KOPT-K1 (cell line): ENCODE measurements at regions not wholly inside any gene's neighbourhood (a gene's known extent, or its start where the extent isn't known, plus 50 kb on each side); places are given as distances from the start of the nearest gene placed in this dataset.
"Not testable (repeated sequence)": the region's sequence is repeated elsewhere in the genome, so short reads cannot be mapped to it uniquely, and the experiment has no call there.

Experiments
- H3K27ac ChIP-seq: fragments of 200-600 bp; sonication (generic); 2 replicates; pipeline ENCODE4 v1.5.1; 2016; ENCODE audit warnings: antibody characterized with exemption, mild to moderate bottlenecking, low read depth, low read length; ENCODE audit not compliant: poor library complexity, severe bottlenecking
- H3K36me3 ChIP-seq: fragments of 200-600 bp; sonication (generic); 2 replicates; pipeline ENCODE4 v1.5.1; 2017; ENCODE audit warnings: antibody characterized with exemption, mild to moderate bottlenecking, low read length, moderate library complexity; ENCODE audit not compliant: insufficient read depth
- H3K9me3 ChIP-seq: fragments of 200-600 bp; sonication (generic); 2 replicates; pipeline ENCODE4 v1.5.1; 2017; ENCODE audit warnings: antibody characterized with exemption, low read length, mild to moderate bottlenecking; ENCODE audit not compliant: insufficient read depth, poor library complexity, severe bottlenecking

DNA sequence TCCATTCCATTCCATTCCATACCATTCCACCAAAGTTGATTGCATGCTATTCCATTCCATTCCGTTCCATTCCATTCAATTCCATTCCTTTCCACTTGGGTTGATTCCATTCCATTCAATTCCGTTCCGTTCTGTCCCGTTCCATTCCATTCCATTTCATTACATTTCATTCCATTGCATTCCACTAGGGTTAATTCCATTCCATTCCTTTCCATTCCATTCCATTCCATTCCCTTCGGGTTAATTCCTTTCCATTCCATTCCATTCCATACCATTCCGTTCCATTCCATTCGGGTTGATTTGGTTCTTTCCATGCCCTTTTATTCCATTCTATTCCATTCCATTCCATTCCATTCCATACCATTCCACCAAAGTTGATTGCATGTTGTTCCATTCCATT, 131.9 kb downstream of the CWH43 start:
- not testable (repeated sequence) for H3K36me3 ChIP-seq, H3K27ac ChIP-seq
- H3K9me3 ChIP-seq: peaks cover 82% of the 10 kb centered on the region

DNA sequence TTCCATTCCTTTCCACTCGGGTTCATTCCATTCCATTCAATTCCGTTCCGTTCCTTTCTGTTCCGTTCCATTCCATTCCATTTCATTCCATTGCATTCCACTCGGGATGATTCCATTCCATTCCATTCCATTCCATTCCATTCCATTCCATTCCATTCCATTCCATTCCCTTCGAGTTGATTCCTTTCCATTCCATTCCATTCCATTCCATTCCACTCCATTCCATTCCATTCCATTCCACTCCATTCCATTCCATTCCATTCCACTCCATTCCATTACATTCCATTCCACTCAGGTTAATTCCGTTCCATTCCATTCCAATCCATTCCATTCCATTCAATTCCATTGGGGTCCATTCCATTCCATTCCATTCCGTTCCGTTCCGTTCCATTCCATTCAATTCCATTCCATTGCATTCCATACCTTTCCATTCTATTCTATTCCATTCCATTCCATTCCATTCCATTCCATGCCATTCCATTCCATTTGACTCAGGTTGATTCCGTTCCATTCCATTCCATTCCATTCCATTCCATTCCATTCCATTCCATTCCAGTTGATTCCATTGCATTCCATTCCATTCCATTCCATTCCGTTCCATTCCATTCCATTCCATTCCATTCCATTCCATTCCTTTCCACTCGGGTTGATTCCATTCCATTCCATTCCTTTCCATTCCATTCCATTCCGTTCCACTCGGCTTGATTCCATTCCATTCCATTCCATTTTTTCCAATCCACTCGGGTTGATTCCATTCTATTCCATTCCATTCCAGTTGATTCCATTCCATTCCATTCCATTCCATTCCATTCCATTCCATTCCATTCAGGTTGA, 132.5 kb downstream of the CWH43 start:
- H3K27ac ChIP-seq, H3K36me3 ChIP-seq: not testable (repeated sequence)
- H3K9me3 ChIP-seq: peaks cover 76% of the 10 kb centered on the region

DNA sequence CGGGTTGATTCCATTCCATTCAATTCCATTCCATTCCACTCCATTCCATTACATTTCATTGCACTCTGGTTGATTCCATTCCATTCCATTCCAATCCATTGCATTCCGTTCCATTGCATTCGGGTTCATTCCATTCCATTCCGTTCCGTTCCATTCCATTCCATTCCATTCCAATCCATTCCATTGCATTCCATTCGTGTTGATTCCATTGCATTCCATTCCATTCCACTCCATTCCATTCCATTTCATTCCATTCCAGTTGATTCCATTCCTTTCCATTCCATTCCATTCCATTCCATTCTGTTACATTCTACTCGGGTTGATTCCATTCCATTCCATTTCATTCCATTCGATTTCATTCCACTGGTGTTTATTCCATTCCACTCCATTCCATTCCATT, 133.3 kb downstream of the CWH43 start:
- H3K9me3 ChIP-seq: peaks cover 68% of the 10 kb centered on the region
- not testable (repeated sequence) for H3K27ac ChIP-seq, H3K36me3 ChIP-seq

DNA sequence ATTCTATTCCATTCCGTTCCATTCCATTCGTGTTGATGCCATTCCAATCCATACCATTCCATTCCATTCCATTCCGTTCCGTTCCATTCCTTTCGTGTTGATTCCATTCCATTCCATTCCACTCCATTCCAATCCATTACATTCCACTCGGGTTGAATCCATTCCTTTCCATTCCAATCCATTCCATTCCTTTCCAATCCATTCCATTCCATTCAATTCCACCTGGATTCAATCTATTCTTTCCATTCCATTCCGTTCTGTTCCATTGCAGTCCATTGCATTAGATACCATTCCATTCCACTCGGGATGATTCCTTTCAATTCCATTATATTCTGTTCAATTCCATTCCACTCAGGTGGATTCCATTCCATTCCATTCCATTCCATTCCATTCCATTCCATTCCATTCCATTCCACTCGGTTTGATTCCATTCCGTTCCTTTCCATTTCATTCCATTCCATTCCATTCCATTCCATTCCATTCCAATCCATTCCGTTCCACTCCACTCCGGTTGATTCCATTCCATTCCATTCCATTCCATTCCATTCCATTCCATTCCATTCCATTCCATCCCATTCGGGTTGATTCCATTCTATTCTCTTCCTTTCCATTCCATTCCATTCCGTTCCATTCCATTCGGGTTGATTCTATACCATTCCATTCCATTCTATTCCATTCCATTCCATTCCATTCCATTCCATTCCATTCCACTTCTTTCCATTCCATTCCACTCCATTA, 134.1 kb downstream of the CWH43 start:
- H3K9me3 ChIP-seq: peaks cover 64% of the 10 kb centered on the region
- not testable (repeated sequence) for H3K27ac ChIP-seq, H3K36me3 ChIP-seq

DNA sequence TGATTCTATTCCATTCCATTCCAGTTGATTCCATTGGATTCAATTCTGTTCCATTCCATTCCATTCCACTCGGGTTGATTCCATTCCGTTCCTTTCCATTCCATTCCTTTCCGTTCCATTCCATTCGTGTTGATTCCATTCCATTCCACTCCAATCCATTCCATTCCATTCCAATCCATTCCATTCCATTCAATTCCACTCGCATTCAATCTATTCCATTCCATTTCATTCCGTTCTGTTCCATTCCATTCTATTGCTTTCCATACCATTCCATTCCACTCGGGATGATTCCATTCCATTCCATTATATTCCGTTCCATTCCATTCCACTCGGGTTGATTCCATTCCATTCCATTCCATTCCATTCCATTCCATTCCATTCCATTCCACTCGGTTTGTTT, 134.7 kb downstream of the CWH43 start:
- H3K9me3 ChIP-seq: peaks cover 58% of the 10 kb centered on the region
- H3K36me3 ChIP-seq, H3K27ac ChIP-seq: not testable (repeated sequence)

DNA sequence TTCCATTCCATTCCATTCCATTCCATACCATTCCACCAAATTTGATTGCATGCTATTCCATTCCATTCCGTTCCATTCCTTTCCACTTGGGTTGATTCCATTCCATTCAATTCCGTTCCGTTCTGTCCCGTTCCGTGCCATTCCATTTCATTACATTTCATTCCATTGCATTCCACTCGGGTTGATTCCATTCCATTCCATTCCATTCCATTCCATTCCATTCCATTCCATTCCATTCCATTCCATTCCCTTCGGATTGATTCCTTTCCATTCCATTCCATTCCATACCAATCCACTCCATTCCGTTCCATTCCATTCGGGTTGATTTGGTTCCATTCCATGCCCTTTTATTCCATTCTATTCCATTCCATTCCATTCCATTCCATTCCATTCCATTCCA, 140.4 kb downstream of the CWH43 start:
- H3K36me3 ChIP-seq, H3K27ac ChIP-seq, H3K9me3 ChIP-seq: not testable (repeated sequence)

DNA sequence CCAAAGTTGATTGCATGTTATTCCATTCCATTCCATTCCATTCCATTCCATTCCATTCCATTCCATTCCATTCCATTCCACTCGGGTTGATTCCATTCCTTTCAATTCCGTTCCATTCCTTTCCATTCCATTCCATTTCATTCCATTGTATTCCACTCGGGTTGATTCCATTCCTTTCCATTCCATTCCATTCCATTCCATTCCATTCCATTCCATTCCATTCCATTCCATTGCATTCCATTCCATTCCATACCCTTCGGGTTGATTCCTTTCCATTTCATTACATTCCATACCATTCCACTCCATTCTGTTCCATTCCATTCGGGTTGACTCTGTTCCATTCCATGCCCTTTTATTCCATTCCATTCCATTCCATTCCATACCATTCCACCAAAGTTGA, 140.8 kb downstream of the CWH43 start:
- H3K9me3 ChIP-seq, H3K36me3 ChIP-seq, H3K27ac ChIP-seq: not testable (repeated sequence)

DNA sequence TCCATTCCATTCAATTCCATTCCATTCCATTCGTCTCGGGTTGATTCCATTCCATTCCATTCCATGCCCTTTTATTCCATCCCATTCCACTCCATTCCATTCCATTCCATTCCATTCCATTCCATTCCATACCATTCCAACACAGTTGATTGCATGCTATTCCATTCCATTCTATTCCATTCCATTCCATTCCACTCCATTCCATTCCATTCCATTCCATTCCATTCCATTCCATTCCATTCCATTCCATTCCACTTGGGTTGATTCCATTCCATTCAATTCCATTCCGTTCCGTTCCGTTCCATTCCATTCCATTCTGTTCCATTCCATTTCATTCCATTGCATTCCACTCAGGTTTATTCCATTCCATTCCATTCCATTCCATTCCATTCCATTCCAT, 143.3 kb downstream of the CWH43 start:
- not testable (repeated sequence) for H3K36me3 ChIP-seq, H3K27ac ChIP-seq
- peaks cover 10% of the 10 kb centered on the region for H3K9me3 ChIP-seq

DNA sequence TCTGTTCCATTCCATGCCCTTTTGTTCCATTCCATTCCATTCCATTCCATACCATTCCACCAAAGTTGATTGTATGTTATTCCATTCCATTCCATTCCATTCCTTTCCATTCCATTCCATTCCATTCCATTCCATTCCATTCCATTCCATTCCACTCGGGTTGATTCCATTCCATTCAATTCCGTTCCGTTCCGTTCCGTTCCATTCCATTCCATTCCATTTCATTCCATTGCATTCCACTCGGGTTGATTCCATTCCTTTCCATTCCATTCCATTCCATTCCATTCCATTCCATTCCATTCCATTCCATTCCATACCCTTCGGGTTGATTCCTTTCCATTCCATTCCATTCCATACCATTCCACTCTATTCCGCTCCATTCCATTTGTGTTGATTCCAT, 143.8 kb downstream of the CWH43 start:
- H3K9me3 ChIP-seq, H3K36me3 ChIP-seq, H3K27ac ChIP-seq: not testable (repeated sequence)

DNA sequence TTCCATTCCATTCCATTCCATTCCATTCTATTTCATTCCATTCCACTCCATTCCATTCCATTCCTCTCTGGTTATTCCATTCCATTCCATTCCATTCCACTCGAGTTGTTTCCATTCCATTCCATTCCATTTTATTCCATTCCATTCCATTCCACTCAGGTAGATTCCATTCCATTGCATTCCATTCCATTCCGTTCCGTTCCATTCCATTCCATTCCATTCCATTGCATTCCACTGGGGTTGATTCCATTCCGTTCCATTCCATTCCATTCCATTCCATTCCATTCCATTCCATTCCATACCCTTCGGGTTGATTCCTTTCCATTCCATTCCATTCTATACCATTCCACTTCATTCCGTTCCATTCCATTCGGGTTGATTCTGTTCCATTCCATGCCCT, 144.6 kb downstream of the CWH43 start:
- not testable (repeated sequence) for H3K9me3 ChIP-seq, H3K36me3 ChIP-seq, H3K27ac ChIP-seq

DNA sequence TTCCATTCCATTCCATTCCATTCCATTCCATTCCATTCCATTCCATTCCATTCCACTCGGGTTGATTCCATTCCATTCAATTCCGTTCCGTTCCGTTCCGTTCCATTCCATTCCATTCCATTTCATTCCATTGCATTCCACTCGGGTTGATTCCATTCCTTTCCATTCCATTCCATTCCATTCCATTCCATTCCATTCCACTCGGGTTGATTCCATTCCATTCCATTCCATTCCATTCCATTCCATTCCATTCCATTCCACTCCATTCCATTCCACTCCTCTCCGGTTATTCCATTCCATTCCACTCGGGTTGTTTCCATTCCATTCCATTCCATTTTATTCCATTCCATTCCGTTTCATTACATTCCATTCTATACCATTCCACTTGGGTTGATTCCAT, 151.0 kb downstream of the CWH43 start:
- not testable (repeated sequence) for H3K36me3 ChIP-seq, H3K27ac ChIP-seq
- H3K9me3 ChIP-seq: peaks cover 15% of the 10 kb centered on the region

DNA sequence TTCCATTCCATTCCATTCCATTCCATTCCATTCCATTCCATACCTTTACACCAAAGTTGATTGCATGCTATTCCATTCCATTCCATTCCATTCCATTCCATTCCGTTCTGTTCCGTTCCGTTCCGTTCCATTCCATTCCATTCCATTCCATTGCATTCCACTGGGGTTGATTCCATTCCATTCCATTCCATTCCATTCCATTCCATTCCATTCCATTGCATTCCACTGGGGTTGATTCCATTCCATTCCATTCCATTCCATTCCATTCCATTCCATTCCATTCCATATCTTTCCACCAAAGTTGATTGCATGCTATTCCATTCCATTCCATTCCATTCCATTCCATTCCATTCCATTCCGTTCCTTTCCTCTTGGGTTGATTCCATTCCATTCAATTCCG, 151.9 kb downstream of the CWH43 start:
- H3K9me3 ChIP-seq: peaks cover 19% of the 10 kb centered on the region
- not testable (repeated sequence) for H3K36me3 ChIP-seq

DNA sequence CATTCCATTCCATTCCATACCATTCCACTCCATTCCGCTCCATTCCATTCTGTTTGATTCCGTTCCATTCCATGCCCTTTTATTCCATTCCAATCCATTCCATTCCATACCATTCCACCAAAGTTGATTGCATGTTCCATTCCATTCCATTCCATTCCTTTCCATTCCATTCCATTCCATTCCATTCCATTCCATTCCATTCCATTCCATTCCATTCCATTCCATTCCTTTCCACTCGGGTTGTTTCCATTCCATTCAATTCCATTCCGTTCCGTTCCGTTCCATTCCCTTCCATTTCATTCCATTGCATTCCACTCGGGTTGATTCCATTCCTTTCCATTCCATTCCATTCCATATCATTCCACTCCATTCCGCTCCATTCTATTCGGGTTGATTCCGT, 152.7 kb downstream of the CWH43 start:
- not testable (repeated sequence) for H3K27ac ChIP-seq, H3K36me3 ChIP-seq
- peaks cover 25% of the 10 kb centered on the region for H3K9me3 ChIP-seq

More for the DNA sequence above, 151.9 kb downstream of the CWH43 start:
- H3K27ac ChIP-seq: not testable (repeated sequence)

DNA sequence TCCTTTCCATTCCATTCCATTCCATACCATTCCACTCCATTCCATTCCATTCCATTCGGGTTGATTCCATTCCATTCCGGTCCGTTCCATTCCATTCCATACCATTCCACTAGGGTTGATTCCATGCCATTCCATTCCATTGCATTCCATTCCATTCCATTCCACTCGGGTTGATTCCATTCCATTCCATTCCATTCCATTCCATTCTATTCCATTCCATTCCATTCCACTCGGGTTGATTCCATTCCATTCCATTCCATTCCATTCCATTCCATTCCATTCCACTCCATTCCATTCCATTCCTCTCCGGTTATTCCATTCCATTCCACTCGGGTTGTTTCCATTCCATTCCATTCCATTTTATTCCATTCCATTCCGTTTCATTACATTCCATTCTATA, 153.4 kb downstream of the CWH43 start:
- not testable (repeated sequence) for H3K27ac ChIP-seq, H3K36me3 ChIP-seq
- H3K9me3 ChIP-seq: peaks cover 26% of the 10 kb centered on the region

DNA sequence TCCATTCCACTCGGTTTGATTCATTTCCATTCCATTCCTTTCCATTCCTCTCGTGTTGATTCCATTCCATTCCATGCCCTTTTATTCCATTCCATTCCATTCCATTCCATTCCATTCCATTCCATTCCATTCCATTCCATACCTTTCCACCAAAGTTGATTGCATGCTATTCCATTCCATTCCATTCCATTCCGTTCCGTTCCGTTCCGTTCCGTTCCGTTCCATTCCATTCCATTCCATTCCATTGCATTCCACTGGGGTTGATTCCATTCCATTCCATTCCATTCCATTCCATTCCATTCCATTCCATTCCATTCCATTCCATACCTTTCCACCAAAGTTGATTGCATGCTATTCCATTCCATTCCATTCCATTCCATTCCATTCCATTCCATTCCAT, 154.3 kb downstream of the CWH43 start:
- not testable (repeated sequence) for H3K27ac ChIP-seq
- H3K9me3 ChIP-seq: peaks cover 32% of the 10 kb centered on the region

DNA sequence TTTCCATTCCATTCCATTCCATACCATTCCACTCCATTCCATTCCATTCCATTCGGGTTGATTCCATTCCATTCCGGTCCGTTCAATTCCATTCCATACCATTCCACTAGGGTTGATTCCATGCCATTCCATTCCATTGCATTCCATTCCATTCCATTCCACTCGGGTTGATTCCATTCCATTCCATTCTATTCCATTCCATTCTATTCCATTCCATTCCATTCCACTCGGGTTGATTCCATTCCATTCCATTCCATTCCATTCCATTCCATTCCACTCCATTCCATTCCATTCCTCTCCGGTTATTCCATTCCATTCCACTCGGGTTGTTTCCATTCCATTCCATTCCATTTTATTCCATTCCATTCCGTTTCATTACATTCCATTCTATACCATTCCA, 155.9 kb downstream of the CWH43 start:
- not testable (repeated sequence) for H3K36me3 ChIP-seq, H3K27ac ChIP-seq
- H3K9me3 ChIP-seq: peaks cover 48% of the 10 kb centered on the region

More for the DNA sequence above, 154.3 kb downstream of the CWH43 start:
- H3K36me3 ChIP-seq: not testable (repeated sequence)
